ENCODE measurements at regions not wholly inside any gene's neighbourhood (a gene's known extent, or its start where the extent isn't known, plus 50 kb on each side); places are given as distances from the start of the nearest gene placed in this dataset.
A peak's percentile ranks its signal among the peaks of the same experiment; 100 is the strongest.

GRCh38 chr2:120961396-120961795, 225.7 kb downstream of the GLI2 start:
- H3K27ac ChIP-seq, result no peak overlapping the region
- DNase-seq (ENCODE audit: low read depth, low spot score), result no peak

DNA sequence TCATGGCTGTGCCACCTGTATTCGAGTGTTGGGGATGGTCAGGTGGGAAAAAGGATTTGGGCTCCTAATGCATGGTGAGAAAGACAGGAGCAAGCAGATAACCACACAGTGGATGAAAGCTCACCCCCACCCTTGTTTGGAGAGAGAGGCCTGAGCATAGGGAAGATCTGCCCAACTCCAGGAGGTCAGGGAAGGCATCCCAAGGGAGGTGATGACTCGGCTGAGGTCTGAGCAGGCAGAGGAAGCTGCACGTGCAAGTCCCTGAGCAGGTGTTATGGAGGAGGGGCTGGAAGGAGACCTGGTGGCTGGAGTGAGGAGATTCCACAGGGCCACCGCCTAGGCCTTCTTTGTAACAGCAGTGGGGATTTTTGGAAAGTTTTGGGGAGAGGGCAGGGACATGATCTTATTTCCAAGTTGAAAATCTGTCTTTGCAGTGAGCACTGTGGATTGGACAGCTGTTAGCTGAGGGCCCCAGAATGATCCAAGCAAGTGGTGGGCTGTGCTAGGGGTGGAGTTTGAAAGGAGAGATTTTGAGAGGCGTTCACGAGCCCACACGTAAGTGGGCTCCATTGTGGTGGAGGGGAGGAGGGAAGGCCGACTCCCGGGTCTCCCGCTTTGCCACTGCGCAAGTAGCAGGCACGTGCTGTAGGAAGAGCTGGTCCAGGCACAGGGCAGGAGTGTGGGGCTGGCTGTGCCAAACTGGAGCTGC, 228.5 kb downstream of the GLI2 start:
- no peak overlapping the region for H3K27ac ChIP-seq
- DNase-seq (ENCODE audit: low read depth, low spot score), result no peak

DNA sequence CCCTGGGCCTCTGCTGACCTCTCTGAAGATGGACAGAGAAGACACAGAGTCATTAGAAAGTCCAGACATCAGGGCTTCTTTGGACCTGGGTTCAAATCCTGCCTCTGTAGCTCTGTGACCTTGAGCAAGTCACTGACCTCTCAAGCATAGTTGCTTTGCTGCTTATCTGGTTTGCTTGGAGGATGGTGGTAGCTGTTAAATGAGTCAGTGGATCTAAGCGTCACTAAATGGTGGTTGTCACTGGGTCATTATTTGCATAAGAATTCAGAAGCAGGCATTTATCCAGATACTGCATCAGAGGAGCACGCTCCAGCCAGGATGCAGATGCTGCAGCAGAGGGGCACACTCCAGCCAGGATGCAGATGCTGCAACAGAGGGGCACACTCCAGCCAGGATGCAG, 229.2 kb downstream of the GLI2 start:
- no peak for DNase-seq (ENCODE audit: low read depth, low spot score)

DNA sequence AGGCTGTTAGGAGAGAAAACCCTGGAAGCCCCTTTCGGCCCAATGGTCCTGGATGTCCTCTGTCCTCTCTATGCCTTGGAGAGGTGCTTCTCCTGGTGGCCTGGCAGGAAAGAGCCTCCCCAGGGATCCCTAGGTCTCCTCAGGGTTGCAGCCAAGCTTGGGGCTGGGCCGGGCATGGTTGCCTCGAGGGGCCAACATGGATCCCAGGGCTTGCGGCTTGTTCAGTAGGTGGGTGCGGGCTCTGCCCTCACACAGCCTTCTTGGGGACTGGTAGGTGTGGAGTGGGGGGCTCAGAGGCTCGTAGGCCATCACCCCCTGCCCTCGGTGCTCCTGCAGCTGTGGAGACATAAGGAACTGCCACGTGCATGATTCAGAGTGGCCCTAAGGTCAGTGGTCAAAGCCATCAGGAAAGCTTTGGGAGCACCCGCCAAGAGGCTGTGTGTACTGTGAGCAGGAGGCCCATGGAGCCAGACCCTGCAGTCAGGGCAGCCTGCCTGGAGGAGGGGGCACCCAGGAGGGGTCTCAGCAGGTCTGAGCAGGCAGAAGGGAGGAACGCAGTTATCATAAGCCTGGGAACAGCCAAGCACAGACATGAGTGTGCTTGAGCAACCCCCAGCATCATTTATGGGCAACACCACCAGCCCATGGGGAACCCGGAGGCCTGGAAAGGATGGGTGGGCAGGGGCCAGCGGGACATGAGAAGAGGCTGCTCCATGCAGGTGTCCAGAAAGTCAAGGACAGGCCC, 231.0 kb downstream of the GLI2 start:
- no peak for DNase-seq (ENCODE audit: low read depth, low spot score)
- no peak overlapping the region for H3K27ac ChIP-seq

More for the DNA sequence above, 229.2 kb downstream of the GLI2 start:
- no peak overlapping the region for H3K27ac ChIP-seq

GRCh38 chr2:120968307-120969015, 232.8 kb downstream of the GLI2 start:
- no peak overlapping the region for H3K27ac ChIP-seq
- no peak for DNase-seq (ENCODE audit: low read depth, low spot score)

- H3K27ac ChIP-seq, result no peak overlapping the region
- DNase-seq (ENCODE audit: low read depth, low spot score), result no peak
Measured at GRCh38 chr2:120969613-120970355, 234.1 kb downstream of the GLI2 start.

DNA sequence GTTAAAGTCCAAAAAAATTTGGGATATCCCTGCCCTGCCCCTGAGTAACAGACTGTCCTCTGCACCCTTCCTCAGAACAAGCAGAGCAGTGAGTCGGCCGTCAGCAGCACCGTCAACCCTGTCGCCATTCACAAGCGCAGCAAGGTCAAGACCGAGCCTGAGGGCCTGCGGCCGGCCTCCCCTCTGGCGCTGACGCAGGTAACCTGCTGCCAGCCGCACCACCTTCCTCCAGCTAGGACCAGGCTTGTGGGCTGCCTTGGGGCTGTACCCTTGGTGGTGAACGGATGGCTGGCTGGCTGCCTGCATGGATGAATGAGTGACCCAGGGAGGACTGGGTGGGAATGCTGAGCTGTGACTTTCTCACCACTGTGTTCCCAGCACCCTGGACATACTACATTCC, 236.2 kb downstream of the GLI2 start:
- DNase-seq (ENCODE audit: low read depth, low spot score), result no peak
- no peak overlapping the region for H3K27ac ChIP-seq

DNA sequence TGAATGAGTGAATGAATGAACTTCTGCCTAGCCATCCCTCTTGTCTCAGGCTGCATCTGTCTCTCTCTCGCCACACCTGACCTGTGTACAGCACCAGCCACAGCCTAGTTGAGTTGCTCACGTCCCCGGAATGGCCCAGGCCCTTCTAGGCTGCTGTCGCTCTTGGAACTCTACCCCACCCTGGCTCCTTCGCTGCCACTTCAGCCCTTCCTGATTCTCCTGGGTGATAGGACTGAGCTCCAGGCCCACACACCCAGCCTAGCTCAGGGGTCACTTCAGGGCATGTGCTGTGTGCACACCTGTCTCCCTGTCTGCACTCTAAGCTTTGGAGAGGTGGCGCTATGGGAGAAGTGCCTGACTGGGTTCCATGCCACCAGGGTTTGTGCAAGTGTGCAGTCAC, 236.6 kb downstream of the GLI2 start:
- DNase-seq (ENCODE audit: low read depth, low spot score), result no peak
- H3K27ac ChIP-seq, result no peak overlapping the region

DNA sequence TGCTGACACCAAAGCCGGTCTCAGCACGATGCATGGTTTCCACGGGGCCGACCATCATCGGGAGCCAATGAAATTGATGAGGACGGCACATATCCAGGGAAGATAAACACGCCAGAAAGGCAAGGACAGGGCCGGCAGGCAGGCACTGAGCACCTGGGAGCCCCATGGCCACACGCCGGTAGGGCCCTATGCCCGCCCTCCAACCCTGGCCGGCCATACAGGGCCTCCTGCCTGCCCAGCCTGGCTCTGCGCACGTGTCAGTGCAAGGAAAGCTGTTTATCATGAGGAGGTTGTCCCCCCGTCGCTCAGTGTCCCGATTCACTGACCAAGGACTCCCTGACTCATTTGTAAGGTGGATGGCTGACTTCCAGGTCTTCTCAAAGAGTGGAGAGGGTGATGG, 237.5 kb downstream of the GLI2 start:
- no peak overlapping the region for H3K27ac ChIP-seq
- no peak for DNase-seq (ENCODE audit: low read depth, low spot score)

DNA sequence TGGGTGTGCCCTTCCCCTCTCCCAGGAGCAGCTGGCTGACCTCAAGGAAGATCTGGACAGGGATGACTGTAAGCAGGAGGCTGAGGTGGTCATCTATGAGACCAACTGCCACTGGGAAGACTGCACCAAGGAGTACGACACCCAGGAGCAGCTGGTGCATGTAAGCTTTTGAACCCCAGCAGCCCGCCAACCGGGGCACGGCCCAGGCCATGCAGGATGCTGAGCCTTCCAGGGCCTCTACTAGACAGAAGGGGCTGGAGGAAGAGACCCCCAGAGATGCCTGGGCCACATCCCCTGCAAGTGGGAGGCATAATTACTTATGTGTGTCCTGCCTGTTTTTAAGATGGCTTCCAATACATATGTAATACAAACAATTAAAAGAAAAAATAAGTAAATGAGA, 239.3 kb downstream of the GLI2 start:
- H3K27ac ChIP-seq, result no peak overlapping the region
- no peak for DNase-seq (ENCODE audit: low read depth, low spot score)

DNA sequence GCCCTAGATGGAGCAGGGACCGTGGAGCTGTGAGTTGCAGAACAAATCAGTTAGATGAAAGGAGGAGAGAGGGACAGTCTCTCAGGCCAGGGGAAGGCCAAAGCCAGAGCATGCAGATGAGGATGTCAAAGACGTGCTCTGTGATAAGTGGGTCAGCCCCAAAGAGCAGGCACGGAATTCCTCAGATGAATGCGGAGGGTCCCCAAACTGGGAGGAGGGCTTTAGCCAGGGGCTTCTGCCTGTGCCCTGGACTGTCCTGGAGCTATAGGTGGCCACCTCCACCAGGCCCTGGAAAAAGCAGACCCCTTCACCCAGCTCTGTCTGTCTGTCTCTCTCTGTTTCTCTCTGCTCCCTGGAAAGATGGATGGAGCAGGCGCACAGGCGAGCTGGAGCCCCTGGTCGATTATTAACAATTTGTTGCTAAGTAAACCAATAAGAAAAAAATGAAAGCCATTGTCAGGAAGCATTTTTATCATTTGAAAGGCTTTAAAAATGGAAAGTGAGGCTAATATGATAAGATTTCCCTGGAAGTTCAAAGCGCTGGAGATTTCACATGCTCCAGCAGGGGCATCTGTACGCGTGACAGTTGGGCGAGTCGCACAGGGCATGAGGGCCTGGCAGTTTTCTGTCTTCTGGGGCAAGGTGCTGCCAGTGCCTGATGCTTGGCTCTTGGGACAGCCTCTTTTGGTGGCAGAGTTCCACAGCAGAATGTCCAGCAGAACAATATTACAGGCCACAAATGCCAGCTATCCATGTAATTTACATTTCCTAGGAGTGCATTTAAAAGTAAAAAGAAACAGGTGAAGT, 241.0 kb downstream of the GLI2 start:
- no peak overlapping the region for H3K27ac ChIP-seq

DNA sequence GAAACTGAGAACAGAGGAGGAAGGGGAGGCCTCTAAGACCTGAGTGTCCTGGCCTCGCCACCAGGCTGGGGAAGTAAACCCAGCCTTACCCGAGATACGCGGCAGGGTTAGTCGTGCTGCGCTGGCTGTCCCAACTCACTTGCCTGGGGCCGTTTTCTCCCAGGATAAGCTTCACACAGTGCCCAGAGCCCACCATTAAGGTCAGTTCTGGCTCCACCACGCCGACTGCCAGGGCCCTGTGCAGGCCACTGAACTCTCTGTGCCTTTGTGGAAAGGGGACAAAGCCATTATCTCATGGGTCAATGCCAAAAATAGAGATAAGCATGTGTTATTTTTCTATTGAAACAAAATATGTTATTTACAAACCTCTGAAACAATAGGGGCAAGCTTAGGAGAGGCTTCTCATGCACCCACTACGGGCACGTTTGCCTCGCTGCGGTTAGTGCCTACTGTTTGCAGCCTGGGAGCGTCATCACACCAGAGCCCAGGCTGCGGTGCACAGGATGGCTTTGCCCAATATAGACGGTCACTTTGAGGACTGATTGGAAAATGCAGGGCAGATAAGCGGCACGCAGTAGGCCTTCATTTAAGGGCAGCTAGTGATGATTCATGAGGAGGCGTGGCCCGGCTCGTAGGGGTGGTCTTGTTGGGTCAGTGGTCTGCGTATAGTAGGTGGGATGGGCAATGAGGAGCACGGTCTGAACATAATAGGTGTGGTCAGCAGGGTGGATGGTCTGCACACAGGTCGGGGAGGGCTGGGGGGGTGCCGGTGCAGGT, 242.1 kb downstream of the GLI2 start:
- no peak for DNase-seq (ENCODE audit: low read depth, low spot score)

More for the DNA sequence above, 241.0 kb downstream of the GLI2 start:
- DNase-seq (ENCODE audit: low read depth, low spot score), result no peak

DNA sequence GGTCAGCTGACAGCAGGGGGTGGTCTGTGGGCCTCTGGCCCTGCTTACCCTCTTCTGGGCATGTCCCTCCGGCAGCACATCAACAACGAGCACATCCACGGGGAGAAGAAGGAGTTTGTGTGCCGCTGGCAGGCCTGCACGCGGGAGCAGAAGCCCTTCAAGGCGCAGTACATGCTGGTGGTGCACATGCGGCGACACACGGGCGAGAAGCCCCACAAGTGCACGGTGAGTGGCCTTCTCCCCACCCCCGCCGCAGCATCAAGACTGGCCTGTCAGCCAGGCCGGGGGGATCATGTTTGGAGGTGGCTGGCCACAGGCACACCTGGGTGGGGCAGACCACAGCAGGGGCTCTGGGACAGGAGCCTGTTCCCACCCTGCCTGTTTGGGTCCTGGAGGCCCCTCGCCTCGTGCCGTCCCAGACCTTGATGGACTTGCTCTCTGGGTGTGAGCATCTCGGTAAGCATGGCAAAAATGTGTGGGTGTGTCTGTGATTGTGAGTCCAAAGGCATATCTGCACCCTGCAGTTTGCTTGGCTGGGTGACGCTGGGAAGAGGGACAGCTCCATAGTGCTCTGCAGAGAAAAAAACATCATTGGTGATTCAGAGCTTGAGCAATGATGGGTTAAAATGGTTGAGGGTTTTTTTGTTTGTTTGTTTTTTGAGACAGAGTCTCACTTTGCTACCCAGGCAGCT, 242.8 kb downstream of the GLI2 start:
- no peak for DNase-seq (ENCODE audit: low read depth, low spot score)
- H3K27ac ChIP-seq, result no peak overlapping the region

More for the DNA sequence above, 242.1 kb downstream of the GLI2 start:
- no peak overlapping the region for H3K27ac ChIP-seq

GRCh38 chr2:120979398-120979797, 243.7 kb downstream of the GLI2 start:
- no peak overlapping the region for H3K27ac ChIP-seq
- DNase-seq (ENCODE audit: low read depth, low spot score), result no peak

- DNase-seq (ENCODE audit: low read depth, low spot score), result peak; percentile 16
- H3K27ac ChIP-seq, result no peak overlapping the region
Measured at GRCh38 chr2:120979921-120980320, 244.3 kb downstream of the GLI2 start.

DNA sequence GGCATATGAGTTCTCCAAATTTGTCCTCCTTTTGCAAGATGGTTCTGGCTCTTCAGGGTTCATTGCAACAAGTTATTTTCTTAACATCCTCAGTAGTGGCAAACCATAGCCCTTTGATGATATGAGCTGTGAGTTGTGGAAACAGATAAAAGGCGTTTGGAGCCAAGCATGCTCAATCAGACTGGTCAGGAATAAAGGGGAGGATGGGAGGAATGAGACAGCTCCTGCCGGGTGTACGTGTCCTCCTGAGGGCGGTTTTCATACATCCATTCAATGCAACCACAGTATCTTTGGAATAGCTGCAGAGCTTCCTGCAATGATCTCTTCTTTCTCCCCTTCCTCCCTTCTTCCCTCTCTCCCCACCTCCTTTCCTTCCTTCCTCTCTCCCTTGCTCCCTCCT, 245.8 kb downstream of the GLI2 start:
- H3K27ac ChIP-seq, result no peak overlapping the region
- DNase-seq (ENCODE audit: low read depth, low spot score), result no peak

DNA sequence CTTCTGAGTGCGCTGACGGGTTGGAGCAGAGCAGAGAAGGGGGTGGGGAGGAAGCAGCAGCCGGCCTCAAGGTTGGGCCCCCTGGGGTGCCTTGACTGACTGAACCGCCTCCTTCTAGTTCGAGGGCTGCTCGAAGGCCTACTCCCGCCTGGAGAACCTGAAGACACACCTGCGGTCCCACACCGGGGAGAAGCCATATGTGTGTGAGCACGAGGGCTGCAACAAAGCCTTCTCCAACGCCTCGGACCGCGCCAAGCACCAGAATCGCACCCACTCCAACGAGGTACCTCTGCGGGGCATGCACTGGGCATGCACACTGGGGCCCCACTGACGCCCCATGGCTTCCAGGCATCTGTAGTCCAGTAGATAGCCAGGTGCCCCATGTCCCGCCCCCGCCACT, 246.9 kb downstream of the GLI2 start:
- DNase-seq (ENCODE audit: low read depth, low spot score), result no peak
- H3K27ac ChIP-seq, result no peak overlapping the region

DNA sequence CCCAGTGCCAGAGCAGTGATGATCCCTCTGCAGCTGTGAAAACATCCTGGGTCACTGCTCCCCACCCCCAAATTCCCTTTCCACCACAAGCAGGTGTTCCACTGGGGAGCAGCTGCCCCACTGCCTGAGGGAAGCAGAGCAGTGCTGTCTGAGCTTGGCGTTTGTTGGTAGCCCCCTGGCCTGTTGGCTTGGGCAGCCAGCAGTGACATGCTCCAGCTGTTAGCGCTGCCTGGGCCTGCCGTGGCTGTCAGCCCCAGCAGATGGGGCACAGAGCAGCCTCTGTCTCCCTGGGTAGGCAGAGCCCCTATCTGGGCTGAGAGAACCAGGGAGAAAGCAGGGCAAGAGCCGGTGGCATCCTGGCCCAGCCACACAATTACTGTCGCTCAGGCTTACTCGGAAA, 247.7 kb downstream of the GLI2 start:
- DNase-seq (ENCODE audit: low read depth, low spot score), result no peak
- no peak overlapping the region for H3K27ac ChIP-seq
